Thyroid gland (tissue), 4 donors: ENCODE measurements at regions not wholly inside any gene's neighbourhood (a gene's known extent, or its start where the extent isn't known, plus 50 kb on each side); places are given as distances from the start of the nearest gene placed in this dataset.

Source experiments
- POLR2A ChIP-seq, 2 donors: fragments of 450-650 bp; IDR thresholded peaks; one replicate each; pipeline ENCODE4 v1.6.1; 2017; ENCODE audit warnings: antibody characterized with exemption in 2 of 2, mild to moderate bottlenecking in 2 of 2, moderate library complexity in 1 of 2
- TF ChIP-seq, protein P1 (sequence below), 6 experiments: fragments of 200-600 bp in 3 of 6; fragments of 450-650 bp in 3 of 6; sonication (generic) in 3 of 6; IDR thresholded peaks; one replicate each; pipeline ENCODE4 v1.5.1; 2016 to 2019; ENCODE audit warnings: antibody characterized with exemption in 6 of 6, mild to moderate bottlenecking in 2 of 6, inconsistent platforms in 1 of 6, moderate library complexity in 1 of 6

DNA sequence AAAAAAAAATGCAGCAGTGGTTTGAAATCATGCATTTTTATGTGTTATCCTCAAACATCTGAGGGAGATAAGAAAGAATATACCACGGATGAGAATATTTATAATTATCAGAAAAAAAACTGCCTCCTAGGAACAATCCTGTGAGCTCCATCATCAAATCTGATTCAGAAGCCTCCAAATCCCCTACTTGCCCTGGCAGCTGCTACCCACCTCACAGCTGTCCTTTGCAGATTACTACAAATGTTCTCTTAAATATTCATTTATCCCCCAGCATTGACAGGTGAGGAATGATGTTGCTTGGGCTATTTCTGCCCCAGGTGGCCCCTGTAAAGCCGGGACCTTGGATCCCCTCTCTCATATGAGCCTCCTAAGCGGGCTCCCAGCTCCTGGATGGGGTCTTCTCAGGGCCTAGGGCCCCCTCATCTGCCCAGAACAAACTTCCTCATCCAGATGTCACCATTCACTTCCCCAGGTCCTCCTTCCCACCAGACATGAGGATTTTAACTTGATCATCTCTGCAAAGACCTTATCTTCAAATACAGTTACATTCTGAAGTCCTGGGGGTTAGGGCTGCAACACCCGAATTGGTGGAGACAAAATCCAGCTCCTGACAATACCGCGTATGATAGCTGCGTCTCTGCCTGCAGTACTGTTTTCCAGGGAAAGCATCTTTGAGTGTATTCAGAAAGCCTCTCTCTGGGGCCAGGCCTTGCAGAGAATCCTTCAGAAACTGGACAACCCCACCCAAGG, 81.9 kb upstream of the INSIG1 start:
- TF ChIP-seq, protein P1, sequence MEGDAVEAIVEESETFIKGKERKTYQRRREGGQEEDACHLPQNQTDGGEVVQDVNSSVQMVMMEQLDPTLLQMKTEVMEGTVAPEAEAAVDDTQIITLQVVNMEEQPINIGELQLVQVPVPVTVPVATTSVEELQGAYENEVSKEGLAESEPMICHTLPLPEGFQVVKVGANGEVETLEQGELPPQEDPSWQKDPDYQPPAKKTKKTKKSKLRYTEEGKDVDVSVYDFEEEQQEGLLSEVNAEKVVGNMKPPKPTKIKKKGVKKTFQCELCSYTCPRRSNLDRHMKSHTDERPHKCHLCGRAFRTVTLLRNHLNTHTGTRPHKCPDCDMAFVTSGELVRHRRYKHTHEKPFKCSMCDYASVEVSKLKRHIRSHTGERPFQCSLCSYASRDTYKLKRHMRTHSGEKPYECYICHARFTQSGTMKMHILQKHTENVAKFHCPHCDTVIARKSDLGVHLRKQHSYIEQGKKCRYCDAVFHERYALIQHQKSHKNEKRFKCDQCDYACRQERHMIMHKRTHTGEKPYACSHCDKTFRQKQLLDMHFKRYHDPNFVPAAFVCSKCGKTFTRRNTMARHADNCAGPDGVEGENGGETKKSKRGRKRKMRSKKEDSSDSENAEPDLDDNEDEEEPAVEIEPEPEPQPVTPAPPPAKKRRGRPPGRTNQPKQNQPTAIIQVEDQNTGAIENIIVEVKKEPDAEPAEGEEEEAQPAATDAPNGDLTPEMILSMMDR (IDR thresholded peaks at IDR 0.05): no peak
- TF ChIP-seq POLR2A (IDR thresholded peaks at IDR 0.05): no peak
